ENCODE measurements at regions not wholly inside any gene's neighbourhood (a gene's known extent, or its start where the extent isn't known, plus 50 kb on each side); places are given as distances from the start of the nearest gene placed in this dataset.

DNA sequence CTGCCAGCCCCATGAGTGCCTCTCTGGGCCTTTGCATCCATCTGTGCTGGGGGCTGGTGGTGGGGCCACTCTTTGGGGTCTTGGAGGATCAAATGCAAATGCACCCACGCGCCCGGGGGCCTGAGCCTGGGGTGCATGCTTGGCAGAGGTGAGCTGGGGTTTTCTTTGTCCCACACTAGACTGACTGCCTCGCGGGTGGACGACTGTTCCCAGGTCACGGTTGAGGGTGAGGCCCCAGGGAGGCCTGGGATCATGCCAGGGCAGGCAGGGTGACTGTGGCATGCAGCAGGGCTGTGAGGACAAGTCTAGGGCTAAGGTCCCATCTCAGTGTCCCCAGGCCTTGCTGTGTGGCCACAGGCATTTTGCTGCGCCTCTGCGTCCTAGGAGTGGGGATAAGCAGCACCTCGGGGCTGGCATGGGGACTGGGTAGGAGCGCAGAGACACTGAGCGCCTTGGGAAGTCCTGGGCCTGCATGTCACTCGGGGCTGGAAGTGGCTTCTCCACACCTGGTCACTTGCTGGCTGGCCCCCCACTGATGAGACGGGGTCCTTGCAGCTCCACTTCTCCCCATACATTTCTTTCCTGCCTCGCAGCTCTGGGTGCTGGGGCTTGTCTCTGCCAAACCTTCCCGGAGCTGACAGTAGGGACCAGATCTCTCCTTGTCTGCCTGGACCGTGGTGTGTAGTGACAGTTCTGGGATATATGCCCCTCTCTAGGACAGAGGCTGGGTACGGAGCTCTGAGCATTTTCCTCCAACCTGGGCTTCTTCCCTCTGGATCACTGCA lies 133.1 kb downstream of the CTTN start:
- intact Hi-C loops (cut with DNase I) = no loop called here
- Histone ChIP-seq H3K4me3 (no peak overlapping the region), H3K27me3 (ENCODE audit: insufficient read depth in 3 of 3, low read length in 2 of 3) (peaks cover 0 to 3% (median 0%) of the 10 kb centered on the region in 3 donors), H3K9me3 (no peaks in the 10 kb centered on the region), H3K4me1 (no peaks in the 10 kb centered on the region), H3K27ac (no peak overlapping the region), H3K36me3 (ENCODE audit: insufficient read depth in 1 of 2, low read depth in 1 of 2) (no peaks in the 10 kb centered on the region)
- ATAC-seq = no peak
- no peak for TF ChIP-seq CTCF (IDR thresholded peaks at IDR 0.05)
- peak in 1 of 2 donors; percentile 37 for DNase-seq
- 84 to 85% (median 85%) methylated on average over 18 of the region's 18 CpGs for WGBS, 3 donors

GRCh38 chr11:70532066-70532440 lies 133.7 kb downstream of the CTTN start:
- Histone ChIP-seq H3K27ac (no peak overlapping the region), H3K27me3 (ENCODE audit: insufficient read depth in 3 of 3, low read length in 2 of 3) (peaks cover 0 to 3% (median 0%) of the 10 kb centered on the region in 3 donors), H3K4me1 (no peaks in the 10 kb centered on the region), H3K9me3 (no peaks in the 10 kb centered on the region), H3K4me3 (no peak overlapping the region), H3K36me3 (ENCODE audit: insufficient read depth in 1 of 2, low read depth in 1 of 2) (no peaks in the 10 kb centered on the region)
- TF ChIP-seq CTCF (IDR thresholded peaks at IDR 0.05) = no peak
- intact Hi-C loops (cut with DNase I) = no loop called here
- peak in 1 of 2 donors; percentile 14 for DNase-seq
- no peak for ATAC-seq
- WGBS, 3 donors = 76 to 100% (median 80%) methylated on average over 1 of the region's 1 CpG

- H3K9me3 ChIP-seq = no peaks in the 10 kb centered on the region
- WGBS, 3 donors = 58 to 63% (median 59%) methylated on average over 15 of the region's 15 CpGs
- intact Hi-C loops (cut with DNase I) = no loop called here
- no peaks in the 10 kb centered on the region for H3K36me3 ChIP-seq (ENCODE audit: insufficient read depth in 1 of 2, low read depth in 1 of 2)
- ATAC-seq = no peak
- H3K27ac ChIP-seq = no peak overlapping the region
- H3K27me3 ChIP-seq (ENCODE audit: insufficient read depth in 3 of 3, low read length in 2 of 3) = peaks cover 0 to 3% (median 2%) of the 10 kb centered on the region in 3 donors
- no peaks in the 10 kb centered on the region for H3K4me1 ChIP-seq
- no peak overlapping the region for H3K4me3 ChIP-seq
- no peak for TF ChIP-seq CTCF (IDR thresholded peaks at IDR 0.05)
- no peak for DNase-seq
Observed at GRCh38 chr11:70532731-70533130, 134.4 kb downstream of the CTTN start.

GRCh38 chr11:70535191-70535971 lies 137.1 kb downstream of the CTTN start:
- no peak overlapping the region for H3K4me3 ChIP-seq
- H3K4me1 ChIP-seq = no peaks in the 10 kb centered on the region
- no peaks in the 10 kb centered on the region for H3K9me3 ChIP-seq
- peaks cover 0 to 7% (median 4%) of the 10 kb centered on the region in 3 donors for H3K27me3 ChIP-seq (ENCODE audit: insufficient read depth in 3 of 3, low read length in 2 of 3)
- WGBS, 3 donors = 84 to 89% (median 87%) methylated on average over 16 of the region's 16 CpGs
- no peak overlapping the region for H3K27ac ChIP-seq
- ATAC-seq (no peak), DNase-seq (peak in 1 of 2 donors; percentile 23)
- H3K36me3 ChIP-seq (ENCODE audit: insufficient read depth in 1 of 2, low read depth in 1 of 2) = no peaks in the 10 kb centered on the region
- no peak for TF ChIP-seq CTCF (IDR thresholded peaks at IDR 0.05)
- intact Hi-C loops (cut with DNase I) = no loop called here
